GM19372 (cell line): ENCODE measurements at regions not wholly inside any gene's neighbourhood (a gene's known extent, or its start where the extent isn't known, plus 50 kb on each side); places are given as distances from the start of the nearest gene placed in this dataset.
A peak's percentile ranks its signal among the peaks of the same experiment; 100 is the strongest.
"Not testable (repeated sequence)": the region's sequence is repeated elsewhere in the genome, so short reads cannot be mapped to it uniquely, and the experiment has no call there.

Source experiments
- ATAC-seq: cut with Tn5 transposase; IDR thresholded peaks from one replicate; pipeline ENCODE4 v1.9.1; 2021; ENCODE audit warnings: mild to moderate bottlenecking, low read depth, moderate library complexity; ENCODE audit not compliant: unreplicated experiment

DNA sequence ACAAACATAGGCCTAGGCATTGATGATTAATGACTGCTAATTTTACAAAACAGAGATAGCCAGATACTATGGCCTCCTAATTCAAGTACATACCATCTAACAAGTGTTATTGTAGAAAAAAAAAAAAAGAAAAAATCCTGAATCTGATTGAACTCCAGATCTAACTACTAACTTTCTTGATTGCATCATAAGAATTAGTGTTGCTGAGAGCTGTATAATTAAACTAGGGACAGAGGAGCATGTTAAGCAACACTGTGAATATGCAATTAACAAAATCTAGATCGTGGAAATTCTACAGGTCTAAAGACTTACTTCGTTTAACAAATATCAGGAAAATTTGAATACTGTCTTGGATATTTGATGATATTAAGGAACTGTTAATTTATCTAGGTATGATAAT is 208.3 kb upstream of the ZNF608 start:
- no peak for ATAC-seq

DNA sequence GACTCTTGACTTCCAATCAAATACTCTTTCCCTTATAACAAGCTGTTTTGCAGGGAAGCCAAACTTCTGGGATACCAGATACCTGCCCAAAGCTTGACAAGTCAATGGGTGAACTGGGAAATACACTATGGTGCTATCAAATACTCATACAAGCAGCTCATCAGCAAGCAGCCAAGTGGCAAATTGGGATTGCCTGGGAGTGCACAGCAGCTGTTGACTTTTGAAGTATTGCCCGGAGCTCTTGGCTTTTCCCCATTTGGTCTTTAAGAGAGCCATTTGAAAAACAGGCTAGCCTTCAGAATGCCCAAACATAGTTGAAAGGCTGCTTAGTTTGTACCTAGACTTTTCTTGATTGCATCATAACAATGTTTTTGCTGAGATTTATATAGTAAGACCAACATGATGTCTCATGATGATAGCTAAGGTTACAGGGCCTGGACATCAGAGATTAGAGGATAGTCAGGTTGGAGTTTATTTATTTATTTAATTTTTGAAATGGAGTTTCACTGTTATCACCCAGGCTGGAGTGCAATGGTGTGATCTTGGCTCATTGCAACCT is 210.1 kb upstream of the ZNF608 start:
- no peak for ATAC-seq

DNA sequence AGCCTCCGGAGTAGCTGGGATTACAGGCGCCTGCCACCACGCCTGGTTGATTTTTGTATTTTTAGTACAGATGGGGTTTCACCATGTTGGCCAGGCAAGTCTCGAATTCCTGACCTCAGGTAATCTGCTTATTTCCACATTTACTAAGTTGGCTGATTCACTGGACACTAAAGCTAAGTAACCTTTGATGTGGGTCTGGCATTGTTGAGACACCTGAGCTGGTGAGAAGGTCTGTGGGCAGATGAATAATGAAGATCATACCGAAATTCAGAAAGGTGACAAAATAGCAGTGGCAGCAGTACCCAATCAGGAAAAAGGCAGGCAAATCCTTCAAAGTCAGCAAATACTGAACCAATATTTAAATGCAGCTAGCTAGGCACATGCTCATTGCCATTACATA is 210.6 kb upstream of the ZNF608 start:
- ATAC-seq = no peak

DNA sequence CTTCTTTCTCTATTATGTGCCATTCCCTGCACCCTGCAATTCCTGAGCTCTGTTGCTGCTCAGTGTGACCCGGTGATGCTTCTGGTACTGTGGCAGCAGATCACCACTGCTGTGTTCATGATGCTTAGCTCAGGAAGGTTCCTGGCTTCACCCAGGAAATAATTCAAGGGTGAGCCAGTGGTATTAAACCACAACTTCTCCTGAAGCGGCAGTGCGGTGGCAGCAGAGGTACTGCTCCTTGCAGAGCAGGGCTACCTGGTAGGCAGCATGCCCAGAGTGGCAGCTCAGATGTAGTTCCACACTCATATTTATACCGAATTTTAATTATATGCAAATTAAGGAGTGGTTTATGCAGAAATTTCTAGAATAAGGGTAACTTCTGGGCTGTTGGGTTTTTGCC is 213.8 kb upstream of the ZNF608 start:
- no peak for ATAC-seq

DNA sequence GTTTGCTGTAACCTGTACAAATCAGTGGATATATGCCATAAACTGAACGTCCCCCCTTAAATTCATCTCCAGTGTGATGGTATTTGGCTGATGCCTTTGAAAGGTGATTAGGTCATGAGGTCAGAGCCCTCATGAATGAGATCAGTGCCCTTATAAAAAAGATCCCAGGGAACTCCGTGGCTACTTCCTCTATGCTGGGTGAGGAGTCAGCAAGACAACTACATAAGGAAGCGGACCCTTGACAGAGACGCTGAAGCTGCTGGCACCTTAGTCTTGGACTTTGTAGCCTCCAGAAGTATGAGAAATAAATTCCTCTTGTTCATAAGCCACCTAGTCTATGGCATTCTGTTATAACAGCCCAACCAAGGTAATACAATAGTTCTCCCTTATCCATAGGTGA is 215.1 kb upstream of the ZNF608 start:
- ATAC-seq = no peak

DNA sequence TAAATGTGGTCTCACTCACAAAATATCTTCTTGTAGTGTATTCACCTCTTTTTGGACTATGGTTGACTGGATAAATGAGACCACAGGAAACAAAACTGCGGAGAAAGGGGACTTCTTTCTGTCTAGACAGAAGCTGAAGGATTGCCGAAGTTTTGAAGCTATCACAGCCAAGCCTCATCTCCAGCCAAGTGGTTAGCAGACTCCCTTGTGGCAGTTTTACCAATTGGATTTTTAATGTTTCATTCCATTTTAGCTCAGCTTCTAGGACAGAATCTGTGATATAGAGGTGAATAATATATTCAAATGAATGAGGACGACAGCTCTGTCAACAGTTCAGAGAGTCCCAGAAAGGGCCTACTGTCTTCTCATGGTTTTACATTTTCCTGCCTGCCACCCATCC is 215.7 kb upstream of the ZNF608 start:
- ATAC-seq = no peak

DNA sequence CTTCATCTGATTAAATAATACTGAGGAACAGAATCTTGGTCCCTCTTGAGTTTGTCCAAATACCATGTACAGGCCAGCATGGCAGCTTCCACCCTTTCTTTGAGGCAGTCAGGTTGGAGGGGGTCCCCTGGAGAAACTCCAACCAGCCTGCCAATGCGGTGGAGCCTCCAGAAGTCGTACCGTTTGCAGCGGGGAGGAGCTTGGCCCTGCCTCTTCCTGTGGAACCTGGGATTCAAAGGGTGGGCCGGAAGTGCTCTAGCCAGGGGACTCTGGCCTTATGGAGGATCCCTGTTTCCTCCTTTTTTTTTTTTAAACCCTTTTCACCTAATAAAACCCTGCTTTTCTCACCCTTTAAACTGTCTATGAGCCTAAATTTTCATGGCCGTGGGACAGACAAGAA is 216.3 kb upstream of the ZNF608 start:
- no peak for ATAC-seq

DNA sequence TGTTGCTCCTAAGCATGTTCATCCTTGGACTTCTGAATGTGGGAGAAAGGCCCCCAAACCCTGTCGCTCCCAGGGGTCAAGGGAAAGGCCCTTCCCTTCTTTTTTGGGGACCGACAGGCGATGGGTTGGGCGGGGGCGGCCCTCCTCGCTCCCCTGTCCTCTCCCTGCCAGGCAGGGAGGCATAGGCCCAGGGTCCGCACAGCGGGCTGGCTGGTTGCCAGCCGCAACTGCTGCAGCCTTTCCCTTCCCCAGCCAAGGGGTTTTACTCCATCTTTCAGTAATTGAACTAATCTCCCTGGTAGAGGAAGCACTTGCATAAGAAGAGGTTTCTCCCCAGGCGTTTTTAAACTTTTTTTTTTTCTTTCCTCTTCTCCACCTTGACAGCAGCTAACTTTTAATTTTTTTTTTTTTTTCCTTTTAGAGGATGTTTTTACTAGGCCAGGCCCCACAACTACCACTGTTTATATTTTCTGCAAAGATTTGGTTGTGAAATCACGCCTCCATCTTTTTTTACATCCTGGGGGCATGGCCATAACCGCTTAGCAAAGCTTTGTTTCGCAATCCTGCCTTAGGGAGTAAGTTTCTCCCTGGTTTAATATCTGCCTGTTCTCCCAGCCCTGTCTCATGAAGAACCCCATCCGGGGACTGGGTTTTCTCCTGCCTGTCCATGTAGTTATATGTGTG is 216.9 kb upstream of the ZNF608 start:
- ATAC-seq = no peak

DNA sequence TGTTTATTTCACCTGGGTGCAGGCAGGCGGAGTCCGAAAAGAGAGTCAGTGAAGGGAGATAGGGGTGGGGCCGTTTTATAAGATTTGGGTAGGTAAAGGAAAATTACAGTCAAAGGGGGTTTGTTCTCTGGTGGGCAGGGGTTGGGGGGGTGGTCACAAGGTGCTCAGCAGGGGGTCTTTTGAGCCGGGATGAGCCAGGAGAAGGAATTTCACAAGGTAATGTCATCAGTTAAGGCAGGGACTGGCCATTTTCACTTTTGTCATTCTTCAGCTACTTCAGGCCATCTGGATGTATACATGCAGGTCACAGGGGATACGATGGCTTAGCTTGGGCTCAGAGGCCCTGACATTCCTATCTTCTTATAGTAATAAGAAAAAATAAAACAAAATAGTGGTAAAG is 220.3 kb upstream of the ZNF608 start:
- ATAC-seq = not testable (repeated sequence)

DNA sequence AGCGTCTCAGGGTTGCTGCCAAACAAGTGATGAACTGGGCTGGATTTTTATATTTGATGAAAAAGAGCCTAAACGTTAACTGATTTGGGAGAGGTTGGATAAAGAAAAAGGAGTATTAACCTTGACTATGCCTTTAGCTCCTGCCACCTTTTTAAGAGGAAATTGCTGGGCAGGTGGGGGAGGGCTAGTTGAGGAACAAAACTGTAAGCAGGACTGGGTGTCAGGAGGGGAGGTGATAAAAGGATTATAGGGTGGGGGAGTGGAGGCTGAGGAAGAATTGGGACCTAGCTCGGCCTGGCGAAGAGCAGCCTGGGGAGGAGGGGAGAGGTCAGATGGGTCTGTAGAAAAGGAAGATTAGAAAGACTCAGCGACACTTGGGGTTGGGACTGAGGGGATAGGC is 223.9 kb upstream of the ZNF608 start:
- not testable (repeated sequence) for ATAC-seq

DNA sequence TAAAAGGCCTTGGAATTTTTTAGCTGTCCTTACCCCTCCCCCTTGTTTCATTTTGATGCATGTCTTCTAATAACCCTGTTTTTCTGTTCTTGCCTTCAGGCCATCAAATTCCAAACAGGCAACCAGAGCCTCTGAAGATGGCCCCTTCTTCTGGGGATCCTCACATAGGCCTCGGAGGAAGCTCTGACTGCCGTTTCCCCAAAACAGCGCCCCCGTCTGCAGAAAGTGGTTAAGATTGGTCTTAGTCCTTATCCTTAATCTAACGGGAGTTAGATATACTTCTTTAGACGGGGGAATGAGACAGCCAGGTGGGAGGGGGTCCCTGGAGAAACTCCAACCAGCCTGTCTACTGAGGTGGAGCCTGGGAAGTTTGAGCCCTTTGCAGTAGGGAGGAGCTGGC is 226.3 kb upstream of the ZNF608 start:
- ATAC-seq = no peak

DNA sequence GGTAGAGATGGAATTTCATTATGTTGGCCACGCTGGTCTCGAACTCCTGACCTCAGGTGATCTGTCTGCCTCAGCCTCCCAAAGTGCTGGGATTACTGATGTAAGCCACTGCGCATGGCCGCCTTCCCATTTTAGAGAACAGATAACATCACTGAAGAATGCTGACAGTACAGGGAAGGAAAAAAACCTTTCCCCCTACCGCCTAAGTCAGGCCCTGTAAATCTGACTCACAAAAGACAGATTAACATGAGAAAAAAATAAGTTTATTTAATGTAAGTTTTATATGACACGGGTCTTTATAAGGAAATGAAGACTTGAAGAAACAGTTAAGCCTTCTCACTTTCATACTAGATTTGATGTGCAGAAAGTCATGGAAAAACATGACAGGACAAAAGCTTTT is 227.2 kb upstream of the ZNF608 start:
- no peak for ATAC-seq

DNA sequence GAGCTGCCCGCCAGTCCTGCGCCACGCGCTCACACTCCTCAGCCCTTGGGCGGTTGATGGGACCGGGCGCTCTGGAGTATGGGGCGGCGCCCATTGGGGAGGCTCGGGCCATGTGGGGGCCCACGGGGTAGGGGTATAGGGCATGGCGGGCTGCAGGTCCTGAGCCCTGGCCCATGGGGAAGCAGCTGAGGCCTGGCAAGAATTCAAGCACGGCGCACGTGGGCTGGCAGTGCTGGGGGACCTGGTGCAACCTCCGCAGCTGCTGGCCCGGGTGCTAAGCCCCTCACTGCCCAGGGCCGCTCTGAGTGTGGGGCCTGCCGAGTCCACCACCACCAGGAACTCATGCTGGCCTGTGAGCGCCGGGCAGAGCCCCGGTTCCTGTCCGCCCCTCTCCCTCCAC is 229.6 kb upstream of the ZNF608 start:
- no peak for ATAC-seq

DNA sequence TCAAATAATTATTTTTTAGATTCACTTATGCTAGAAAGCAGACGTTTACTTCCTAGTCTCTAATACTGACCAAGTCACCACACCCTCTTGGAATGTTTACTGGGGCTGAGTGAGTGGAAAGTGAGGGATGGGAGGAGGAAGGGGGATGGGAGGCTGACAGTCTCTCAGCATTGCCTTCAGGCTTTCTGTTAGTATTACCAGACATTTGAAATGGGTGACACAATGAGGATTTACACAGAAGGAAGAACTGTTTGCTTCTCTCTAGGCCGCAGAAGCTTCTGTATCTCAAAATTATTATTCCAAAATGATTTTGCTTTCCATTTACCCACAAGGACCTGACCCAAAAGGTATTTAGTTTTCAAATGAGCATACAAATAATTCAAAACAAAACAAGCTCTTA is 232.8 kb upstream of the ZNF608 start:
- ATAC-seq = no peak

DNA sequence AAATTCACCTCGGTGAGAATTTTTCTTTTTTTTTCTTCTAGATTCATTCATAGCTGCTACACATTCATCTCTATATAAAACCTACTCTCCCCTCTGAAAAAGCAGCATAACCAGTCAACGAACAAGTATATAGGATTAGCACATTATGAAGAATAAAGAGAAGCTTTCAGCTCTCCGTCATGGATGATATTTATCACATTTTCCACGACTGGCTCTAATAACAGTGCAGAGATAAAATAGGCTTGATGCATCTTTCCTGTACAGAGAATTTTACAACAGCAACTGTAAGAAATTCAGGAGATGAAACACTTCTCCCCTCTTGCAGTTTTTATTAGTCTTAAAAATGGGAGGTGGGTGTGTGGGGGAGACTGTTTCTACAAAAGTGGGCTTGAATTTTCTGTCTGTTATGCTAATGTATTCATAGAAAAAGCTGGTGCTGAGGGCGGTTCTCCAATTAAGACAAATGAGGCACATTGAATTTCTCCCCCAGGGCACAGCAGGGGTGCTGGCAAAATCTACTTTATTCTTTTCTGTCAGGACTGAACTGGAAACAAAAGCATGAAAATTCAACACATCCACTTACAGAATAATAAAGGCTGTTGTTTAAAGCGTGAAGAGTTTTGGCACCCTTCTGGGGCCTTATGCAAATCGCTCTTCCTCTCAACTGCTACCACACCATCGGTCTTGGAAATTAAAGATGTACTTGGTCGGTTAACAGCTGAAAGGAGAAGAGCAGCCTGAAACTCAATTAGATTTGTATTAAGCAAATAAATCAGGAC is 233.9 kb upstream of the ZNF608 start:
- peak; percentile 87 for ATAC-seq

DNA sequence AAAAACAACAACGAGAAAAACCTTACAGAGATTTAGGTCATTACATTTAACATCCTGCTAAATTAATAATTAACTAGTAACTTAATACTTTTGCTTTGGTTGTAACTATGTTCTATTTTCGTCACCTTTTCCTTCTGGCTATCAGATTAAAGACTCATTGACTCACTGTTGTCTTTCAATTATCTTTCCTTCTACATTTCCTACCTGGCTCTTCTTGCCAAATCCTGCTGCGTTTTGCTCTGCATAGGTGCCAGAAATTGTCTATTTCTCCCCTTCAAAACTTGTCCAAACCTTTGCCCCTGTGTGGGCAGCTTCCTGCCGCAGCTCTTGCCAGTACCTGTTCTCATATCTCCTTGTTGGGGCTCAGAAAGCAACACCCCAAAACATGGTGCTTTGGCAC is 235.5 kb upstream of the ZNF608 start:
- ATAC-seq = no peak

DNA sequence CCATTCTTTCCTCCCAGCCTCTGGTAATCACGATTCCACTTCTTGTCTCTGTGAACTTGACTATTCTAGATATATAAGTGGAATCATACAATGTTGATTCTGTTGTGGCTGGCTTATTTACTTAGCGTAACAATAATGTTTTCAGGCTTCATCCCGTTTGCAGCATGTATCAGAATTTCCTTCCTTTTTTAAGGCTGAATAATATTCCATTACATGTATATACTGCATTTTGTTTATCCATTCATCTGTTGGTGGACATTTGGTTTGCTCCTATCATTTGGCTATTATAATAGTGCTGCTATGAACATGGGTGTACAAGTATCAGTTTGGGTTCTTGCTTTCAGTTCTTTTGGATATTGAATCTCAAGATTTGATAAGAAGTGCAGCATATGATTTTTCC is 239.7 kb upstream of the ZNF608 start:
- ATAC-seq = no peak

DNA sequence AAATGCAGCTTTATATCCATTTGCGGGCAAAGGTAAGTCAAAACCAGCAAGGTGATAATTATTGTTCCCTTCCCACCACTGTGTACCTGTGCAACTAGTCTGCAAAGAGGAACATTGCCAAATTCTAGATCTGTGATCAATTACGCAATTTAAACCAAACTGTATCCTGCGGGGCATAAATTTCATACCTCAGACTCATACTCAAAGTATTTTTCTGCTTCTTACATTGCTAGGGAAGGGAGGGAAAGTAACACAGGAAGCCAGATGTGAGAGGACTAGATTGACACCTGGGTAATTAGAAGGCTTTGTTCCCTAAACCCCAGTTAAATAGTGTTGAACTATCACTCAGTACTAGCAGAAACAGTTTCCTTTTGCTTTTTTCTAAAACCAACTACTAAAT is 240.2 kb upstream of the ZNF608 start:
- ATAC-seq = no peak

DNA sequence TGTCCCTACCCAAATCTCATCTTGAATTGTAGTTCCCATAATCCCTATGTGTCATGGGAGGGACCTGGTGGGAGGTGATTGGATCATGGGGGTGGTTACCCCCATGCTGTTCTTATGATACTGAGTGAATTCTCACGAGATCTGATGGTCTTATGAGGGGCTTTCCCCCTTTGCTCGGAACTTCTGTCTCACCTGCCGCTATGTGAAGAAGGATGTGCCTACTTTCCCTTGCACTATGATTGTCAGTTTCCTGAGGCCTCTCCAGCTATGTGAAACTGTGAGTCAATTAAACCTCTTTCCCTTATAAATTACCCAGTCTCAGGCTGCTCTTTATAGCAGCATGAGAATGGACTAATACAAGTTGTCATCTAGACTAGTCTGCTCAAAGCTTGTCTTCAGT is 241.3 kb upstream of the ZNF608 start:
- not testable (repeated sequence) for ATAC-seq

DNA sequence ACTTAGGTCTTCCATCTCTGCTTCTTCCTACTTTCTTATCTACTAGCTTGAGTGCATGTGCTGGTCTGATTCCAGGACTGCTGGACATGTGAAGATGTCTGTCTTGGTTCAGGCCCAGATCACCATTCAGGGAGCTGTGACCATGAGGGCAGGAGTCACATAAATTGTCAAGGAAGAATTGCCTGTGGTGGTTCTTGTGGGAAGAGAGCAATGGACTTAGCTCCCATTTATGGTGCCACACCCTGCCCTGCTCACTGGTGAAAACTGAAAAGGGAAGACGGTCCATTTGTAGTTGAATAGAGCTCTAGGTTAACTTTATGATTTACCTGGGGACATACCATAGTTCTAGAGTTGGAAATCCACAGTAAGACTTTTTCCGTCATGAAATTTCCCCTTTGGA is 244.3 kb upstream of the ZNF608 start:
- no peak for ATAC-seq

DNA sequence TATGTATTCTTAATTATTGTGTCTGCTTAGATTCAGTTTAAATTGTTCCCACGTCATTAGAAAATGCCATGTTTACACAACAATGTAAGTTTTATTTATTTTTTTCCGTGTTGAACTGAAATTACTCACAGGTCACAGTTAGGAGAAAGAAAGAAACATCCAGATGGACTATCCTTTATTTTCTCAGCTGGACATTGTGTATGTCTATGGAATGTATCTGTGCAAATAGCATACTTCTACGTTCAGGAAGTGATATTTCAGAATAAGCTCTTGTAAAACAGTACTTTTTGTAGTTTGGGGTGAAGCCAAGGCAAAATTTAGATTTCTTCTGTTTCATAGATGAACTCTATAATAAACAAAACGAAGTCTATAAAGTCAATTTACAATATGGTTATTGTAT is 249.0 kb upstream of the ZNF608 start:
- no peak for ATAC-seq
